ENCODE measurements at regions not wholly inside any gene's neighbourhood (a gene's known extent, or its start where the extent isn't known, plus 50 kb on each side); places are given as distances from the start of the nearest gene placed in this dataset.

GRCh38 chr5:101943784-101944183 lies 352.3 kb downstream of the SLCO4C1 start:
- TF ChIP-seq CTCF (conservative IDR thresholded peaks at IDR 0.05; ENCODE audit: low read length) (no peak), EZH2phosphoT487 (IDR thresholded peaks at IDR 0.05; ENCODE audit: borderline replicate concordance, low read depth, low read length) (no peak)

Data from OCI-LY7 (cell line).